ENCODE measurements at regions not wholly inside any gene's neighbourhood (a gene's known extent, or its start where the extent isn't known, plus 50 kb on each side); places are given as distances from the start of the nearest gene placed in this dataset.

DNA sequence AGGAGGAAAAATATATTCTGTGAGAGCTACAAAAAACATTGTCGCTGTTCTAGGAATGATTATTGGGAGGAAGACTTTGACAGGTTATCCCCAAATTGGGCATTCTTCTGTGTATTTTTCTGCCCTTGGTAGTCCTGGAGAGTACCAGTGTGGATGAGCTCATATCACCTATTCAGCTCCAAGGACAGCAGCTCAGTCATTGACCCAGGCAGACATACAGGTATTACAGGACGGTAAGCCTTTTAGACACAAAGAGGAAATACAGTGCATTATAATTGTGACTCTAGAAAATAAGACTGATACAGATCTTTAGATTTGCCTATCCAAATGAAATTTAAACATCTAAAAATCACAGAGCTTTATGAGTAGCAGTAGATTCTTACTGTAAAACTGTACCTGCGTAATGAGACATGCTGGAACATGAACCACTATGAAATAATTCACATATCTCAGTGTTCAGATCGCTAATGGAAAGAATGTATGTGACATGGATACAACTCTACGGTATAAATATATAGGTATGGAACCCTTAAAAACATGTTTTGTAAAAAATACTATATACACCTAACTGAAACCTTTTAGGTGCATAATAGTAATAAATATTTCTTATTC is 56.0 kb downstream of the PLK2 start:
- no peaks in the 10 kb centered on the region for H3K4me1 Mint-ChIP-seq
- H3K36me3 Mint-ChIP-seq (ENCODE audit: low read depth): no peaks in the 10 kb centered on the region
- no peak overlapping the region for H3K4me3 Mint-ChIP-seq
- no peak for ATAC-seq (replicated peaks)
- peaks cover 8% of the 10 kb centered on the region for H3K27me3 Mint-ChIP-seq
- no peak overlapping the region for H3K27ac Mint-ChIP-seq
- H3K9me3 Mint-ChIP-seq: no peaks in the 10 kb centered on the region

DNA sequence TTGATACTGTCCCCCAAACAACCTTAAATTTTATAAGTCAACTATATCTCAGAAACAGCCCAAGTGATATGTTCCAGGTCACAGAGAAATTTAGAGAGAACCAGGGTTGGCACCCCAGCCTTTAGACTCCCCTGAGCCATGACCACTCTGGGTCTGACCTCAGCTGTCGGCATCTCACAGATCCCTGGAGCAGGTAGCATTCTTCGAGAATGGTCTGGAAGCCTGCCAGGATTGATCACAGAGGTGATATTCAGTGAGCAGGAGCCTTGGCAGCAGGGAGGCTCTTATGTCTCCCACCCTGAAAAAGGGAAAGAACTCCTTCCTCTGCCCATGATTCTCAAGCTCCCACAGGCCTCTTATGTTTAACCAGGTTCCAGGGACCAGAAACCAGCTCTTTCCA is 58.2 kb downstream of the PLK2 start:
- Mint-ChIP-seq H3K9me3 (no peaks in the 10 kb centered on the region), H3K27me3 (peaks cover 3% of the 10 kb centered on the region), H3K27ac (no peak overlapping the region), H3K4me1 (no peaks in the 10 kb centered on the region), H3K4me3 (no peak overlapping the region), H3K36me3 (ENCODE audit: low read depth) (no peaks in the 10 kb centered on the region)
- ATAC-seq (replicated peaks): no peak

DNA sequence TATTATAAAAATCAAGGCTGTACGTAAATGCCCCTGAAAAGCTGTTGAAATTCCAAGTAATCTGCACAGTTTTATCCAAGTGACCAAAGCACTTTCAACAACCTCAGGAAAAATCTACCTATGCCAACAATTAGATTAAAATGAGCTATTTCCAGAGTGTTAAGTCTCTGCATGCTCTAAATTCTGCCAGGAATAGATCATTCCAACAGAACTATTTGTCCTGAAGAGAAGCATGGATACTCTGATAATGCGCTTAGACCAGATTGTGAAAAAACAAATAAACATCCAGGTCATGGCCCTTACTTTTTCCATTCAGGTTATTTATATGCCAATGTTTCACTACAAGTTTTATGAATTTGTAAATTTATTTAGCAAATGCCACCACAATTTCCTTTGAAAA is 59.1 kb downstream of the PLK2 start:
- no peaks in the 10 kb centered on the region for H3K36me3 Mint-ChIP-seq (ENCODE audit: low read depth)
- no peaks in the 10 kb centered on the region for H3K9me3 Mint-ChIP-seq
- H3K27me3 Mint-ChIP-seq: peaks cover under 1% of the 10 kb centered on the region
- H3K4me3 Mint-ChIP-seq: no peak overlapping the region
- ATAC-seq (replicated peaks): no peak
- H3K27ac Mint-ChIP-seq: no peak overlapping the region
- no peaks in the 10 kb centered on the region for H3K4me1 Mint-ChIP-seq

DNA sequence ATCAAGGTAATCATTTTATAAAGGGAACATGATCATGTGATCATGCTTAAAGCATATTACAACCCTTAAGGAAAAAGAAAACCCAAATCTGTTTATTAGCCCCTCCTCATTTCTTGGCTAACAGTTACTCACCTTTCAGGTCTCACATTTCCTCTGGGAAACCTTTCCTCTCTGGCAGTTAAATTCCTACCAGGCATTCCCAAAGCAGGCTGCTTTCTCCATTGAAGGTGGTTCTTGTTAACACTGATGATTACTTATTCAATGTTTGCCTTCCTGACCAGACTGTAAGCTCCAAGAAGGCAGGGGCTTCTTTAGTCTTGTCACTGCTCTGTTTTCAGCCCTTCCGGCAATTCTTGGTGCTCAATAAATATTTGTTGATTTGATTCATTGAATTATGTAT is 59.9 kb downstream of the PLK2 start:
- no peaks in the 10 kb centered on the region for H3K4me1 Mint-ChIP-seq
- H3K4me3 Mint-ChIP-seq: no peak overlapping the region
- no peak overlapping the region for H3K27ac Mint-ChIP-seq
- no peaks in the 10 kb centered on the region for H3K27me3 Mint-ChIP-seq
- no peaks in the 10 kb centered on the region for H3K36me3 Mint-ChIP-seq (ENCODE audit: low read depth)
- no peak for ATAC-seq (replicated peaks)
- no peaks in the 10 kb centered on the region for H3K9me3 Mint-ChIP-seq

DNA sequence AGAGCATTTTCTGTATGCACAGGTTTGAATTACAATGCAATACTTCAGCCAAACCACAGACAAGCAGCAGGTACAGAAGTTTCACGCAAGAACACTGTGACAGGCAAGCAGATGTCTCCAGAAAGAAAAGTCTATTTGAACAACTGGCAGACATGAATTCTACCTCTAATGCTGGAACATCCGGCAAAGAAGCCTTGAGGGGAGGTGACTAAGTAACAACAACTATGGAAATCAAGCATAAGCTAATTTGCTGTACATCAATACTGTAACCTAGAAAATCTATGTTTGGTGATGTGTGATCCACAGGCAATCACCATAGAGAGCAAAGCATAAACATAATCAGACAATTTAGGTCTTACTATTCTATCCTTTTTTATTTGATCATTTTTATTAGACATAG is 65.5 kb downstream of the PLK2 start:
- no peak overlapping the region for H3K4me3 Mint-ChIP-seq
- no peak for ATAC-seq (replicated peaks)
- no peaks in the 10 kb centered on the region for H3K36me3 Mint-ChIP-seq (ENCODE audit: low read depth)
- H3K9me3 Mint-ChIP-seq: no peaks in the 10 kb centered on the region
- no peaks in the 10 kb centered on the region for H3K4me1 Mint-ChIP-seq
- no peak overlapping the region for H3K27ac Mint-ChIP-seq
- H3K27me3 Mint-ChIP-seq: peaks cover 14% of the 10 kb centered on the region

DNA sequence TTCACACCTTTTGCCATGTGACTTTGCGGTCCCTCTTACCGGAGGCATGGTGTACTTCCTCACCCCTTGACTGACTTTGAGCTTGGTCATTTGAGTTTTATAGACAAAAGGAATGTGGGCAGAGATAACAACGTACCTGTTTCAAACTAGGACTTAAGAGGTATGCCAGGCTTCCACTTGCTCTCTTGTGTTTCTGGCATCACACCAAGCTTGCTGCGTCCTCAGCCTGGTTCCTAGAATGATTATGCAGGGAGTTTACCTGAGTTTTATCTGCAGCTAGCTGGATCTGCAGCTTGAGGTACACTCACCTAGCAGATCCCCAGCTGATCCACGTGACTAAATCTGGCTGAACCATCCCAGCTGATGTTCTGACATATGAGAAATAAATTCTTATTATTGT is 66.2 kb downstream of the PLK2 start:
- H3K4me1 Mint-ChIP-seq: no peaks in the 10 kb centered on the region
- H3K36me3 Mint-ChIP-seq (ENCODE audit: low read depth): no peaks in the 10 kb centered on the region
- no peak for ATAC-seq (replicated peaks)
- no peak overlapping the region for H3K4me3 Mint-ChIP-seq
- no peak overlapping the region for H3K27ac Mint-ChIP-seq
- peaks cover 14% of the 10 kb centered on the region for H3K27me3 Mint-ChIP-seq
- no peaks in the 10 kb centered on the region for H3K9me3 Mint-ChIP-seq

DNA sequence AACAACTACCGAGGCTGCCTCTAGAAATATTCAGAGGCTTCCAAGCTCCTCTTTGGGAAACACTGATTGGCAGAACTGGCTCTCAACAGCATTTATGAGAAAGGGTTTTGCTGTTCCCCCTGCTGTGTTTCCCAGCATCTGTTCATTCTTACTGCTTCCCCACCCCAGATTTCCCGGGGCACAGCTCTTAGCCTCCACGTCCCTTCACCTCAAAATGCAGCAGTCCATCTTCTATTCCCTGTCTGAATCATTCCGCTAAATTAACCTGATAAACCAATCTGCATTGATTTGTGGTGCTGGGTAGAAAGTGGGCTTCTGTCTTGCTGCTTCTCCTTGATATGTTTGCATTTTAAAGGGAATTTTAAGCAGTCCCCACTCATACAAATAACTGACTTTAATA is 67.4 kb downstream of the PLK2 start:
- Mint-ChIP-seq H3K4me1 (no peaks in the 10 kb centered on the region), H3K9me3 (no peaks in the 10 kb centered on the region), H3K27me3 (peaks cover 14% of the 10 kb centered on the region), H3K4me3 (no peak overlapping the region), H3K27ac (no peak overlapping the region), H3K36me3 (ENCODE audit: low read depth) (no peaks in the 10 kb centered on the region)
- no peak for ATAC-seq (replicated peaks)

DNA sequence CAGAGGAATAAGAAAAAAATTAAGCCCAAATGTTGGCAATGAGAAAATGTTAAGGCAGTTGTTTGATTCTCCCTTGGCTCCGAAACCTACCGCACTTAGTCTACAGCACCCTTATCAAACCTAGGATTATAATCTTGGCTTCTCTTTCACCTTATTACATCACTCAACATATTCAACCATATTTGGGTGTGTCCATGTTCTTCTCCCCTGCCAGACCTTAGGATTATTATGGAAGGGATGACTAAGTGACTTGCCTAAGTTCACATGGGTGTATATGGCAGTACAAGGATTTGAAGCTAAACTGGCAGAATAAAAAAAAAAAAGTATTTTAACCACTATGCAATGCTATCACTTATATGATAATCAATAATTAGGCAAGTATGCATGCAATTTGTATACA is 76.4 kb downstream of the PLK2 start:
- Mint-ChIP-seq H3K4me3 (no peak overlapping the region), H3K36me3 (ENCODE audit: low read depth) (no peaks in the 10 kb centered on the region), H3K4me1 (no peaks in the 10 kb centered on the region), H3K9me3 (peaks cover 8% of the 10 kb centered on the region), H3K27ac (no peak overlapping the region), H3K27me3 (peaks cover 12% of the 10 kb centered on the region)
- ATAC-seq (replicated peaks): no peak

DNA sequence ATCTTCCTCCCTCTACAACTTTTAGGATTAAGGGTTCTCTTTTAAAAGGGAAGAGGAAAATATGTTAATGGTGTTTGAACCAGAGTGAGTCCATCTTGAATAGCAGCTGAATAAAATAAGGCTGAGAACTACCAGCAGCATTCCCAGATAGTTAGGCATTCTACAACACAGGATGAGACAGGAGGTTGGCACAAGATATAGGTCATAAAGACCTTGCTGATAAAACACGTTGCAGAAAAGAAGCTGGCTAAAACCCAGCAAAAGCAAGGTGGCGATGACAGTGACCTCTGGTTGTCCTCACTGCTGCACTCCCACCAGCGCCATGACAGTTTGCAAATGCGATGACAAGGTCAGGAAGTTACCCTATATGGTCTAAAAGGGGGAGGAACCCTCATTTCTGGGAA is 77.8 kb downstream of the PLK2 start:
- peaks cover 12% of the 10 kb centered on the region for H3K27me3 Mint-ChIP-seq
- peaks cover 8% of the 10 kb centered on the region for H3K9me3 Mint-ChIP-seq
- H3K36me3 Mint-ChIP-seq (ENCODE audit: low read depth): no peaks in the 10 kb centered on the region
- H3K4me1 Mint-ChIP-seq: no peaks in the 10 kb centered on the region
- H3K4me3 Mint-ChIP-seq: no peak overlapping the region
- H3K27ac Mint-ChIP-seq: no peak overlapping the region
- ATAC-seq (replicated peaks): no peak

DNA sequence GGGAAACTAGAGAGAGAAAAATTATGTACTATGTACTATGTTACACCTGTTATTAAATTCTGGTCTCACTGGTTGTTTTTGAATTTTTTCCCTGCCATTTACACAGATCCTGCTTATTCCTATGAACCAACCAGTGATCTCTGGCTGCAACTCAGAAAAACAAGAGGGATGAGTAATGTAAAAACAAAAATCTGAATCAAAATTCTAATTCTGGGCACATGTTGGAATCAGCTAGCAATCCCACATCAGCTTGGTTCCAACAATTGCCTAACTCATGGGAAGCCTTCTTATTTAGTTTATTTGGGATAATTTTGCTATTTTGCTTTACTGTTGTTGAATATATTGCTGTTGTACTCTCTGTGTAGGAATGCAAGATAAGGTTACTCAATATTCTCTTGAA is 78.3 kb downstream of the PLK2 start:
- no peak overlapping the region for H3K27ac Mint-ChIP-seq
- H3K27me3 Mint-ChIP-seq: peaks cover 12% of the 10 kb centered on the region
- no peaks in the 10 kb centered on the region for H3K4me1 Mint-ChIP-seq
- H3K36me3 Mint-ChIP-seq (ENCODE audit: low read depth): no peaks in the 10 kb centered on the region
- H3K4me3 Mint-ChIP-seq: no peak overlapping the region
- no peak for ATAC-seq (replicated peaks)
- peaks cover 8% of the 10 kb centered on the region for H3K9me3 Mint-ChIP-seq

DNA sequence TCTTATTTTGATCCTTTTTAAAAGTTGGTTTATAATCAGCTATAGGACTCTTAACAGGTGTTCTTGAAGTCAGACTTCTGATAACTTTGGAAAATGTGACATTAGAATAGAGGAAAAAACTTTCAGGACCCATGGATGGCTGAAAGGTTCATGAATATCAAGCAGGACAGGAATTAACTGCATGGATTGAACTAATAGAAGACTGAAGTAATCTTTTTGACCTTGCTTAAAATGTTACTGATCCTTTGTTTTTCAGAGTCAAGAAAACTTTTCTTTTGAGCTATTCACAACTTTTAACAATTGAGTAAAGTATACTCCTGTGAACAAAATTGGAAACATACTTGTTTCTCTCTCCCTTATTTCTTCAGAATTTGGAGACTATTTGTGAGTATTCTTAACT is 79.2 kb downstream of the PLK2 start:
- no peak overlapping the region for H3K27ac Mint-ChIP-seq
- peaks cover 12% of the 10 kb centered on the region for H3K27me3 Mint-ChIP-seq
- H3K9me3 Mint-ChIP-seq: peaks cover 8% of the 10 kb centered on the region
- H3K4me1 Mint-ChIP-seq: no peaks in the 10 kb centered on the region
- ATAC-seq (replicated peaks): no peak
- H3K4me3 Mint-ChIP-seq: no peak overlapping the region
- no peaks in the 10 kb centered on the region for H3K36me3 Mint-ChIP-seq (ENCODE audit: low read depth)

DNA sequence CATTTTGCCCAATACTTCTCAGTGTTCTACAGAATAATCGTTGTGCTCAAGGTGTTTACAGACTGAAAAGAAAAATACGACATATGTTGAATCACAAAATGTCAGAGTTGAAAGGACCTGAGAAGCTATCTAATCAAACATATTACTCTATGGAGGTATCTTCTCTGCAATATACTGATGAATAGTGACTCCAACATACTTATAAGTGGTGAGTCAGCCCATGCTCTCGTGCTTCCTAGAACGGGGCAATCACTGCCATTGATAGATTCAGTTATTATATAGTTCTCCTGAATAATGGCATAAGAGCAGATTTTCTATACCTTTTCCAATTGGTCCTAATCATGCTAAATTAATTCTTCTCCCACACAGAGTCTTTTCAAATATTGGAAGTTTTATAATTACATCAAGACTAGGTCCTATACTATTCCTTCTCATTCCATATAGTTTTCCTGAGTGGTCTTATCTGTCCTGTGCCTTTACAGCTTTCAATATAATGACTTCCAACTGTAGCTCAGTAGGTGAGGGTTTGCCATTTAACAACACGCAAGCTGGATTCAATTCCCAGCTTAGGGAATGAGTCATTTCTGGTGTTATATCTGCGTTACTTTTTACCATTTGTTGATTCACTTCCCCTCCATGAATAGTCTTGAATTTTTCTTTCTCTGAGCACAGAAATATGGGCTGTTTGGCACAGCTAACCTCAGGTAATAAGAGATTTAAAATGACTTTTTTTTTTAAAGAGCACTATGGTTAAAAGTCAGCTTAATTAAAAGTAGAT is 81.1 kb downstream of the PLK2 start:
- no peak overlapping the region for H3K27ac Mint-ChIP-seq
- no peaks in the 10 kb centered on the region for H3K36me3 Mint-ChIP-seq (ENCODE audit: low read depth)
- ATAC-seq (replicated peaks): no peak
- no peak overlapping the region for H3K4me3 Mint-ChIP-seq
- no peaks in the 10 kb centered on the region for H3K4me1 Mint-ChIP-seq
- H3K27me3 Mint-ChIP-seq: peaks cover 12% of the 10 kb centered on the region
- H3K9me3 Mint-ChIP-seq: peaks cover 13% of the 10 kb centered on the region

DNA sequence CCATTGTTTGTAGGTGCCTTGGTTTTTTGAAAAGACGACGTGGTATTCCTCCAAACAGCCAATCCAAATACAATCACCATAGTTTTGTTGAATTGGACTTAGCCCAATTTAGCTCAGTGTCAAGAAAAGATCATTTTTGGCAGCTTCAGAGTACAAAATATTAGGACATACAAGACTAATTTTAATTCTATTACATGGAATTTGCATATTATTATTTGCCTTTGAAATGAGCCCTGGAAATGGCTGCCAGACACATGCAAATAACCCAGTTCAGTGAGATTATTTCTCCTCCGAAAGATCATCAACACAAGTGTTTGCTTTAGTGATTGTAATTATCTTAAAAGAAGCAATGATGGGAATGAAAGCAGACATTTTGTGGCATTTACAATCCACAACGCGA is 89.3 kb downstream of the PLK2 start:
- Mint-ChIP-seq H3K9me3 (peaks cover 6% of the 10 kb centered on the region), H3K36me3 (ENCODE audit: low read depth) (no peaks in the 10 kb centered on the region), H3K27ac (no peak overlapping the region), H3K4me1 (no peaks in the 10 kb centered on the region), H3K27me3 (no peaks in the 10 kb centered on the region), H3K4me3 (no peak overlapping the region)
- no peak for ATAC-seq (replicated peaks)

DNA sequence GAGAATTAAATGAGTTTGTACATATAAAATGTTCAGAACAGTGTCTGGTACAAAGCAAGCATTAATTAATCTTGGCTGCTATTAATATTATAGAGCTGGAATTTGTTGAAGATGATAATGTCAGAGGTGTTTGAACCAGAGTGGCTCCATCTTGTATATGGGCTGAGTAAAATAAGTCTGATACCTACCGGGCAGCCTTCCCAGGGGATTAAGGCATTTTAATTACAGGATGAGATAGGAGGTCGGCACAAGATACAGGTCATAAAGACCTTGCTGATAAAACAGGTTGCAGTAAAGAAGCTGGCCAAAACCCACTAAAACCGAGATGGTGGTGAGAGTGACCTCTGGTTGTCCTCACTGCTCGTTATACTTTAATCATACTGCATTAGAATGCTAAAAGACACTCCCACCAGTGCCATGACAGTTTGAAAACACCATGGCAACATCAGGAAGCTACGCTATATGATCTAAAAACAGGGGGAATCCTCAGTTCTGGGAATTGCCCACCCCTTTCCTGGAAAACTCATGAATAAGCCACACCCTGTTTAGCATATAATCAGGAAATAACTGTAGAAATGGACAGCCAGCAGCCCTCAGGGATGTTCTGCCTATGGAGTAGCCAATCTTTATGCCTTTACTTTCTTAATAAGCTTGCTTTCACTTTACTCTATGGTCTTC is 90.2 kb downstream of the PLK2 start:
- Mint-ChIP-seq H3K4me1 (no peaks in the 10 kb centered on the region), H3K4me3 (no peak overlapping the region), H3K27ac (no peak overlapping the region), H3K36me3 (ENCODE audit: low read depth) (no peaks in the 10 kb centered on the region), H3K27me3 (no peaks in the 10 kb centered on the region), H3K9me3 (peaks cover 3% of the 10 kb centered on the region)
- ATAC-seq (replicated peaks): no peak

DNA sequence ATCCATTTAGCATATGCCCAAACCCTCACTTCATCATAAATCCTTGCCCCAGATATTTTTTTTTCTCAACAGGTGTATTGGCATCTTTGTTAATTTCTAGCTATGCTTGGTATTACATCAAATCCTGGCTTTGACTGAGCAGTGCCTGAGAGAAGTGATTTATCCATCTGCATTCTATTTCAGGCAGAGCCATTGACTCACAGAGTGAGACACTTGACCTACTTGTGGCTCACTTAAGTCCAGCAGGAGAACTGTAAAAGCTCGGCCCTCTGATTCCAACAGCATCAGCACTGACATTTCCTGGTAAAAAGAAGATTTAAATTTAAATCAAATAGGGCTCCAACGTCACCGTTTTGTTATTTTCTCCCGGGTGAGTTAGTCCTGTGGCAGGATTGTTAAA is 93.4 kb downstream of the PLK2 start:
- Mint-ChIP-seq H3K36me3 (ENCODE audit: low read depth) (no peaks in the 10 kb centered on the region), H3K27ac (no peak overlapping the region), H3K9me3 (no peaks in the 10 kb centered on the region), H3K4me3 (no peak overlapping the region), H3K27me3 (peaks cover 4% of the 10 kb centered on the region), H3K4me1 (no peaks in the 10 kb centered on the region)
- ATAC-seq (replicated peaks): no peak
